HG03139 (cell line): ENCODE measurements at regions not wholly inside any gene's neighbourhood (a gene's known extent, or its start where the extent isn't known, plus 50 kb on each side); places are given as distances from the start of the nearest gene placed in this dataset.

Experiments
- ATAC-seq: cut with Tn5 transposase; IDR thresholded peaks from one replicate; pipeline ENCODE4 v1.9.1; 2021; ENCODE audit not compliant: unreplicated experiment

DNA sequence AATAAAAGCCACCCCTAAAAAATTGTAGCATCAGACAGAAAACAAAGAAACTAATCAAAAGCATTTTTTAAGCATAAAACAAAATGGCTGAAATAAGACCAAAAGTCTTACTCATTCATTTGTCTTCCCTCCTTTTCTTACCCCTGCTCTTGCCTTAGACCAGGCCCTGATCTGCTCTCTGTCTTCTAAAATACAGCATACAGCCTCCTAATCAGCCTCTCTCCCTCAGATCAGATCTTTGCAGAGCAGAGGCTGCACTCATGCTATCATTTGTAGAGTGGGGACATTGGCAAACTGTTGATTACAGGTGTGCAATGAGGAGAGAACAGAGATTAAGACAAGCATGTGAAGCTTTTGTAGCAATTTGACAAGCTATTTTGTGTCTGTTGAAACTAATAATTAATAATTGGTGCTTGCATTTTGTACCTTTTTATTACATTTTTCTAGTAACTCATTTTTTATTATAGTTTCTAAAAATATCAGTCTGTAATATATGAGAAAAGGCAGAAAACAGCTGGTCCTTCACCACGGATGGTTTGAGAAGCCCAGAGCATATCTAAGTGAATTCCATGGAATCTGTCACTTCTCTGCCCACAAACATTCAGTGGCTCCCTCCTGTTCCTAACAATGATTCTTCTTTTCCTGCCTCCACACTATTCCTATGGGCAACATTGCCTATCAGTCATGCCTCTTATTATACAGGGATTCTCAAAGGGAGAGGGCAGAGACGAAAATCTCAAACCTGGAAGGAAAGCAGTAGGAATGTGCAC is 286.2 kb upstream of the STT3B start:
- ATAC-seq = no peak

DNA sequence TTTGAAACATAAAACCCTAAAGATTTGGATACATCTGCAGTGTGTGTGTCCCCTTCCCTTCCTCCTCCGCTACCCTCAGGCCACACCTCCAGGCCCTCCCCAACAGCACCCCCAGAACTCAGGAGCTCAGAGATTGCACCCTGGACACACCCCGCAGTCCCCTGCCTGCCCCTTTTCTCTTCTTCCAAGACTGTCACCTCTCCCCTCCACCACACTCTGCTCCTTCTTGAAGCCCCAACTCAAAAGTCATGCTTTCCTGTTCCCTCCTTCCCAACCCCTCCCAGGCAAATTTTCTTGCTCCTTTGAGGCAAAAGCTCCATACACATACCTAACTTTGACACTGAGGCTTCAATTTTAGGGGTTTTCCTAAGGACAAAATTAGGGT is 285.7 kb upstream of the STT3B start:
- no peak for ATAC-seq

DNA sequence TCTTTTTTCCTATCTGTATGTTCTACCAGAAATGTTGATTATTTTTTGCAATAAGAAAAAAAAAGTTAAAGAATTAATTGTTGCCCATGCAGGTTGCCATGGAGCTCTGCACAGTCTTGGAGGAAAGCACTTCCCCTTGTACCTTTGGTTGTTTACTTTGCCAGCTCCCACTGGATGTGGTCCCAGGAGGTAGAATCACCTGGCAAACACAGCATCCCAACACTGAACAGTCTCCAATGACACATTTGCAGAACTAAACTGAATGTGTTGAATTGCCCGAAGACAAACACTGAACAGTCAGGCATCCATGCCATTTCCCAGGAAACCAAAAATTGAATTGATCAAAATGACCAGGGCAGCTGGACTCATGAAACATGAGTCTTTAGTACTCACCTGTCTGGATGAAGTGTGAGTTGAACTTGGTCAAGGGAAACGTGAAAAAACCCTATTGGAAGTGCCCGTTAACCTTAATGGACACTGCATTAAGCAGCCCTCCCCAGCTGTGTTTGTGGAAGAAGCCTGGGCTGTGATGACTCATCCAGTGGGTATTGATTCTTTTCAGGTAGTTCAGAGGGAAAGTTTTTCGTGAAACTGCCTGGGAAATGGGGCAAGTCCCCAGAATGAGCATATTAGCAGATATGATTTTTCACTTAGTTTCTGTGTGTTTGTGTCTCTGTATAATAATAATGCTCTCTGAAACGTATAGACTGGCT is 284.7 kb upstream of the STT3B start:
- peak; percentile 35 for ATAC-seq

DNA sequence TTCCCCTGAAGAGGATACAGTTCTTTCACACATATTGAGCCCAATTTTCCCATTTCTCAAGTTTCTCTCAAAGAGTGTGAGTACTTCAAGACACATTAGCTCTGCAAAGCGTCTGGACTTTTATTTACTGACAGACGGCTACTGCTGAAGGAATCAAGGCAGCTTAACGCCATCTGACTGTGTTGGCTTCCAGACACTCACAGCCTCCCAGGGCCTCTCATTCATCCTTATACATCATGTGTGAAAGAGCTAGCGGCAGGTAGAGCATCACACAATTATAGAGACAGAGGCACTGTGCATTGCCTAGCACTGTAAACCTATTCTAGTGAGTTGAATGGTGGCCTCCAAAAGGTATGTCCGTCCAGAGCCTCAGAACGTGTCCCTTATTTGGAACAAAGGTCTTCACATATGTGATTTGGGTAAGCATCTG is 284.1 kb upstream of the STT3B start:
- peak; percentile 8 for ATAC-seq

DNA sequence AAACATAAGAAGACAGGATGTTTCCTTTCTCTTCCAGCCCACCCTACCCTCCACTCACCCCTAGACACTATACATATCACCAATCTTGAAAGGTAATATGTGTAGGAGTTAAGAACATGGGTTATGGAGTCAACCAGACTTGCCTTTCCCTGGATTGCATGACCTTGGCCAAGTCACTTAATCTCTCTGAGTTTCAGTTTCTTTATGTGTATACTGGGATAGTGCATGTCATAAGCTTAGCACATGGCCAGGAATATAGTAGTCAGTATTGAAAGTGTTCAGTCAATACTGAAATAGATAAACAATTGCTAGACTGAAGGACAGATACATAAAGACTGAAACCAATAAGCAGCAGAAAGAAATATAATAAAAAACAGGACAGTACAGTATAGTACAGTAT is 283.2 kb upstream of the STT3B start:
- no peak for ATAC-seq

DNA sequence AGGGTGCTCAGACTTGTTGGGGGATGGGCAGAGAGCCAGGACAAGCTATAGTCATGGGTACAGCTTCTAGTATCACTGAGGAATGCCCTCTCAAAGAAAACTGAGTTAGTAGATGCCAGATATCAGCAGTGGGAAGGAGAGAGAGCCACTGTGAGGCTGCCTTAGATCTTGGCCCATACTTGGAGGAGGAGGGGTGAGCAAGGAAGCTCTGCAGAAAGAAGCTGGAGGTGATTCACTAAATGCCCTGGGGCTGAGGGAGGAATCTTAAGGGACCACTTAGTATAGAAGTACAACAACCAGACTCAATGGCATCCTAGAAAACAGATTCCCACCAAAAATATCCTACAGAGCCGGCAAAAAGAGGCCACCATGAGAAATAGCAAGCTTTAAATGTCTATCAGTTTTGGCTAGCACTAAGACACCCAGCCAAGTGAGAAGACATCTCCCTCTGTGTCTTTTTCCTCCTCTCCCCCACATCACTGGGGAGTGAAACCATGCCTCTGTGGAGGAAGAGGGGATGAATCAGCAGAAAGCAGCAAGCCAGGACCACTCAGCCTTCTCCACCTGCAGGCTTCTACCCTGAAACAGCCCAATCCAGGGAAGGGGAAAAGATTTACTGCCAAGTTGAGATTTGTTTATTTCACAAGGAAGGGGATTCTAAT is 282.5 kb upstream of the STT3B start:
- no peak for ATAC-seq

DNA sequence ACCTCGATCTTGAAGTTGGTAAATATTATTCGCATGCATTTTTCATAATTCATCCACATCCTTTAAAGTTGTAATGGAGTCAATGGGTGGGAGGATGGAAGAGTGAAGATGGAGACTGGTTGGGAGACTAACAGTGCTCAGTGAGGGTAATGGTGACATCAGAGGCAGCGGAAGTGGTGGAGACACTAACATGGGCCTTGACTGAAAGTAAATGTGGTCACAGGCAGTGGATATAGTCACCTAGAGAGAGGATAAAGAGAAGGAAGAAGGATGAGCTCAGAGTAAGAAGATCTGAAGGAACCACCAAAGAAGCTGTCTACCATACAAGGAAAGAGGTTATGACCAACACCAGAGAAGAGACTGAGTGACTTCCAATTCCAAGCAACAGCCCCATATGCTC is 281.6 kb upstream of the STT3B start:
- ATAC-seq = no peak

DNA sequence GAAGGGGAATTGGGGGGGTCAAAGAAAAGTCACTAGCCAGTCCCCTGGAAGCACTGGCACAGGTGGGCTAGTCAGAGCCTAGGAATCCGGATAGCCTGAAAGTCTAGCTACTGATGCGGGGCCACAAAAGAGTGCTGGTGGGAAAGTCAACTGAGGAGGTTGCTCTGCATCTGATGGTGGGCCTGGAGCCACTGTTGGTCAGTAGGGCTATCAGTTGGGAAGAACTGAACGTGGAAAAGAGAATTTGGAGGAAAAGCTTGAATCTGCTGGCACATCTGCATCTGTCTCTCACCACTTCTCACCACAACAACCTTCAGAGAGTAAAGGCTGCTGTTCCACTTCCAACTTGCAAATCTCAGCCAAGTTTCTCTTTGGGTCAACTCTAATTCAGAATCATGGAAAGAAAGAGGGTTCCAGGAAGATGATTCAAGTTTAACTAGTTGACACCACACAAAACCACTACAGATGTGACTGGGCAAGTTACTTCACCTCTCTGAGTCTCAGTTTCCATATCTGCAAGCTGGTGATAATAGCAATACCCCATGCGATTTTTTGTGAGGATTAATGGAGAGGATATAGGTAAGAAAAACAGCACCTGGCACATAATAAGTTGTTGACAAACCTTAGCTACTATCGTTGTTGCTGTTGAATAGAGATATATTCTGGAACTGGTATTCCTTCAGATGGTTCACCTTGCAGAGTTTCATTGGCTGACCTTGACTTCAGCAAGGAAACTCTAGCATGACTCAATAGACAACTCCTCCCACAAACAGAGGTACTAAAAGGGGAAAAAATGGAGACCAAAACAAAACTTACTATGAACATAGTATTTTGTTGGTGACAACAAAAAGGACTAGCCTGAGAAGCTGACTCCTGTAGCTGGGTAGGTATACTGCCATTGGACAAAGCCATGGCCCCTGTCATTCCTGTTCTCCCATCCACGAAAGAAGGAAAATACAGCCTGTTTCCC is 280.2 kb upstream of the STT3B start:
- ATAC-seq = no peak

DNA sequence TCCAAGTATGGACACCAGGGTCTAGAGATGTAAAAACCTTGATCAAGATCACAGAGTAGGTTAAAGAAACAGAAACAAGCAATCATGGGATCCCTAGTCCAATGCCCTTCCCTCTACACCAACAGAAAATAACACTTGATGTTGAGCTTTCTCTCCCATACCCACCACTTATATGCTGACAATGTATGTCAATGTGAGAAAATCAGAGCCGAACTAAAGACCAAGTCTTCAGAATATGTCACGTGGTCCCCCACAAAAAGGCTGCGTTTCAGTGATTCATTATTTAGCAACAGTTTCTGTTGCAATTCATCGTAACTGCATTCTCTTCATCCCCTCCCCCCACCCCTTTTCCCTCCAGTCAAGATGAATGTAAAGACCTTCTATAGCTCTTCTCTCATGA is 278.9 kb upstream of the STT3B start:
- ATAC-seq = no peak

DNA sequence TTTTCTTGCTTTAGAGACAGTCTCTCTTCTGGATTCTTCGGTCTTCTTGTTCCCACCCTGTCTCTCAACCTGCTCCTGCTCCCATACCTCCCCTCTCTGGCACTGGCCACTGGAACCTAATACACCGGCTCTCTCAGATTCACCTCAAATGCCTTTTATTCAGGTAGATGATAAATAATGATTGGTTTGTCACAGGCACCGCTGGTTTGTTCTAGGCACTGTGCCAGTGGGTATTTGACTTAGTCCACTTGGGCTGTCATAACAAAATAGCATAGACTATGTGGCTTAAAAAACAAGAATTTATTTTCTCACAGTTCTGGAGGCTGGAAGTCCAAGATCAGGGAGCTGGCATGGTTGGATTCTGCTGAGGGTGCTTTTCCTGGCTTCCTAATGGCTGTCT is 278.2 kb upstream of the STT3B start:
- ATAC-seq = no peak

DNA sequence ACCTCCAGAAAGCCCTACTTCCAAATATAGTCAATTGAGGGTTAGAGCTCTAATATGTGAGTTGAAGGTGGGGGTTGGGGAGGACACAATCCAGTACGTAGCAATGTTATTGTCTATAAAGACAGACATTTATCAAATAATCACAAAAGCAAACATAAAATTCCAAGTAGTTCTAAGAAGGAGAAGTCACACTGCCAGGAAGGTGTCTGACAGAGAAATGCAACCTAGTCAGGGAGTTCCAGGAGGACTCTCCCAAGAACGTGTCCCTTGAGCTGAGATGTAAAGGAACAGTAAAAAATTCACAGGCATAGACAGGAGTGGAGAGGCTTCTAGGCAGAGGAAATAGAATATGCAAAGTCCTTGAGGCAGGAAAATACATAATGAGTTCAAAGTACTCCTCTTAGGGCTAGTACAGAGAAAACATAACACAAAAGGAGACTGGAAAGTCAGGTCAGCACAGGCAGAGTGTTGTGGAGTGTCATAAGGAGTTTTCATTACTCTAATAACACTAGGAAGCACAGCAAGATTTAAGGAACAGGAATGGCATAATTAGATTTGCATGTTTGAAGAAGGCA is 277.6 kb upstream of the STT3B start:
- ATAC-seq = no peak

DNA sequence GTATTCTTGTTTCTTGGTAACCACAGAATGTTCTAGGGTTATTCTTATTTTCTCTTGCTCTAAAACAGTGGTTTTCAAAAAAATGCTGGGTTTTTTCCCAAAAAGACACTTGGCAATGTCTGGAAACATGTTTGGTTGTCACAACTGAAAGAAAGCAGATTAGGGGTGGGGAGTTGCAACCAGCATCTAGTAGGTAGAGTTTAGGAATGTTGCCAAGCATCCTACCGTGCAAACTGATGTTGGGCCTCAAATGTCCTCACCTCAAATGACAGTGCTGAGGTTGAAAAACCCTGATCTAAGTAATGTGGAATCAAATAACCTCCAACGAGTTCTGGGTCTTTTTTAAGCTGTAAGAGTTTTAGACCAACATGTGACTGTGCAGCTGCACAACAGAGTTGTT is 270.5 kb upstream of the STT3B start:
- ATAC-seq = no peak

DNA sequence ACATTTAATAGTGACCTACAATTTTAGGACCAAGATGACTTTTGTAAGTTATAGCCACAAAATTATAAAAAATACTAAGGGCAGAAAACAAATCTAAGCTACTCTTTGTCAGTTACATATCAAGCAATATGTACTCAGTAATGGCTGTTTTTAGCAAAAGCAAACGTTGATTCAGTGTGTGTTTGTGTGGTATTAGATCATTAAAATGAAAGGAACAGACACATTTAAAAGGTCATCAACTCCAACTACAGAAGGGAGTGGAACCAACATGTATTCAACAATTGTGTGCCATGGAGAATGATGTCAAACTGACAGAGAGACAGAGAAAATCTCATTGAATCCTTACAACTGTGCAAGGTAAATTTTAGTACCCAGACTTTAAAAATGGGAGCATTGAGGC is 268.8 kb upstream of the STT3B start:
- no peak for ATAC-seq

DNA sequence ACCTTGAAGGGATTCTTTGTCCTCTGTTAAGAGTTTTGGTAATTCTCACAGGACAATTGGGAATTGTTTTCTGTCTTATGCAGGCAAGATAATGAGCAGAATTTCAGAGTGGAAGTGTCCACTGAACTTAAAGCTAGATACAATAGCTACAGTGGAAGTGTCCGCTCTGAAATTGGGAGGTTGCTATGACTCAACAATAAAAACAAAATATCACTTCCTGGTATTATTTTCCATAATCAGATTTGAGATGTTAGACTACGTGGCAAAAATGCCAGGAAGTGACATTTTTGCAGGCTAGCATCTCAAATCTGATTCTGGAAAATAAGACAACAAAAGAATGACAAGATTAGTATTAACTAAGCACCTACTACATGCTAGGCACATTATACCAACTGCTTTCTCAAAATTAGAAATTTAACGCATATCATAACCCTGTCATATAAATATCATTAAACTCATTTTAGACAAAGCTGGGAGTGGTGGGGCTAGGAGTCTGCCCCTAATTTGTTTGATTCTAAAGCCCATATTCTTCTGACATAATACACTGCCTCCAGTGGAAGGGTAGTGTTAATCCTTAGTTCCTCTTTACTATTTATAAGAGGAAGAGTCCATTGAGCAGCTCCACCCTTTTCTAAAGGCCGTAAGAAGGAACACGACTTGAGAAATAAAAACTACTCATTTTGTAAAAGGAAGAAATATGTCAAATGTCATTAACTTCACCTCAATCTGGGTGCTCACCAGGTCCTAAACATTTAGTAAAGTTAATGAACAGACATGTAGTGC is 266.9 kb upstream of the STT3B start:
- ATAC-seq = no peak

DNA sequence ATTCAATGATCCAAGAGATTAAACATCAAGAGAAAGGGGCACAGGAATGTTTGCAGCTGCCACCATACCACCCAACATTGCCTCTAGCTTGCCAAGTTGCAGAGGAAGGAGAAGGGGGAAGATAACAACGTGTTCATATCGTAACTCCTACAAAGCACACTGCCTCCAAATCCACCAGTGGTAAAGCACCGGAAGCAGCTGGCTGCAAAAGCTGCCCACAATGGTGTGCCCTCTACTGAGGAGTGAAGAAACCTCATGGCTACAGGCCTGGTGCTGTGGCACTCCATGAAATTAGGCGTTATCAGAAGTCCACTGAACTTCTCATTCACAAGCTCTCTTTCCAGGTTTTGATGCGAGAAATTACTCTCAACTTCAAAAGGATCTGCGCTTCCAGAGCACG is 263.9 kb upstream of the STT3B start:
- ATAC-seq = no peak

DNA sequence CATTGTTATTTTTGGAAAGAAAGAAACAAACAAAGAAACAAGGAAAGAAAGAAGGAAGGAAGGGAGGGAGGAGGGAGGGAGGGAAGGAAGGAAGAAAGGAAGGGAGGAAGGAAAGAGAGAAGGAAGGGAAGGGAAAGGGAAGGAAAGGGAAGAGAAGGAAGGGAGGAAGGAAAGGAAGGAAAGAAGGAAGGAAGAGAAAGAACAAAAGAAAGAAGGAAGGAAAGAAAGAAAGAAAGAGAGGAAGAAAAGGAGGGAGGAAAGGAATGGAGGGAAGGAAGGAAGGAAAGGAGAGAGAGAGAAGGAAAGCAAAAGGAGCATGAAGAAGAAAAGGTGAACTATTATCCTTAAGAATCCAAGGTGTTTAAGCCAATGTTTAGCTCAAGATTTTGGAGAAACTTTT is 262.7 kb upstream of the STT3B start:
- no peak for ATAC-seq

DNA sequence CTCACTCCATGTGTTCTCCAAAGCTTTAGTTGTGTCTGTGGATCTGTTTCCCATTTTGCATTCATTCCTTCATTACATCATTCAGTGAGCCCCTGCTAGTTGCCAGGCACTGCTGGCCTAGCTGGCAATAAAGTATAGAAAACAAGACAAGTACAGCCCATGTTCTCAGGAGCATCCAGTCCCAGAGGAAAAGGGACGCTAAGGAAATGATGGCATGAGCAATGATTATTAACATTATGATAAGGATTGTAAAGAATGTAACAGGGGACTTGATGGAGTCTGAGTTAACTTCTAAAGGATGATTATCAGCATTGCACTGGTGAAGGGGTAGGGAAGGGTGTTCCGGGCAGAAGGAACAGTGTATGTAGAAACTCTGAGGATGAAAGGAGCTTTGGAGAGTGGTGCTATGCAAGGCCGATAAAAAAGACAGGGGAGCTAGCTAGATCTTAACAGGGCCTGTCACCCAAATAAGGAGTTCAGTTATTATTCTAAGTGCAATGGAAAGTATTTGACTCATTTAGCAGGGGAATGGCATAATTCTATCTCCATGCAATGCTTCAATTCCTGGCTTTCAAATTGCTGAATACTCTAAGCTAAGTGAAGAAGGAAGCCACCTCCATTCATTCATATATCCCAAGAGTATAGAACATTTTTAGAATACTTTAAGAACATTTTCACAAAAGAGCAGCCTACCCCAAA is 258.2 kb upstream of the STT3B start:
- ATAC-seq = no peak

DNA sequence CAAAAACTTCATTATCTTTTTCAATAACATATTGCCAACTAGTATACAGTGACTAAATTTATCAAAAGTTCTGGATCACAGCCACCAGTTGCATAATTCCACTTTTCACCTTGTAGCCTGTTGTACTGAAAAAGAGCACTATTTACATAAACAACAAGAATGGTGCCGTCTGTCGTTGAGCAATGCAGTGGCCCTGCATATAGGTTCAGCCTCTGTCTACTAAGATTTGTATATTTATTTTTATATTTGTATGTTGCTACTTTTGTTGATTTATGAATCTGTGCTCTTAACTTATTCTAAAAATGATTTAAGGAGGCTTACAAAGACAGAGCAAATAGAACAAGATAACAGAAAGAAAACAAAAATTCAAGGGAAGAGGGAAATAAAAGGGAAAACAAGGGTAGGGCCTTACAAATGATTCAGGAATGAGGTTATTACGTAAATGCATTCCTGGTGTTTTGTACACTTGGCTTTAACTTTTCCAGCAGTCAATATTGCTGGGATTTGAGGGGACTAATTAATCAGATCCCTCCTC is 257.6 kb upstream of the STT3B start:
- ATAC-seq = no peak

DNA sequence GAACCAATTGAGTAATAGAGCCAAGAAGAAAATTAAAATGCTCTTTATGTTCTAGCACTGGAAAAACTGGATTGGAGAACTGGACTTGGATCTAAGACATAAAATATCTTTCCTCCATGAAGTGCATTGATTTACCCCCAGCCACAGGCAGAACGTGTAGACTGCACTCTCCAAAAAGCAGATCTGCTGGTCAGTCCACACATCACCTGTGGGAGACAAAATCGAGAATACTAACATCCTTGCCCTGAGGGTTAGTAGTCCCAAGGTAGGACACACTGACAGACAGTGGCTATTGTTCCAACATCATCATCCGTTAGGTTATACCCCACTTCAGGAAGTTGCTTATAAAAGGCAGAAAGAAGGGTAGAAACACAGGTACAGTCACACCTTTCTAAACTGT is 257.1 kb upstream of the STT3B start:
- no peak for ATAC-seq
